GM19395 (cell line): ENCODE measurements at regions not wholly inside any gene's neighbourhood (a gene's known extent, or its start where the extent isn't known, plus 50 kb on each side); places are given as distances from the start of the nearest gene placed in this dataset.

ENCODE experiments used
- ATAC-seq: cut with Tn5 transposase; IDR thresholded peaks from one replicate; pipeline ENCODE4 v1.9.1; 2021; ENCODE audit warnings: mild to moderate bottlenecking, moderate library complexity; ENCODE audit not compliant: unreplicated experiment

- no peak for ATAC-seq
Observed at GRCh38 chr5:144582066-144582465, 411.4 kb downstream of the KCTD16 start.

GRCh38 chr5:144581044-144581443 lies 410.4 kb downstream of the KCTD16 start:
- ATAC-seq = no peak

GRCh38 chr5:144577676-144578075 lies 407.0 kb downstream of the KCTD16 start:
- no peak for ATAC-seq

GRCh38 chr5:144575736-144576135 lies 405.1 kb downstream of the KCTD16 start:
- ATAC-seq = no peak

- ATAC-seq = no peak
Observed at GRCh38 chr5:144567421-144567780, 396.7 kb downstream of the KCTD16 start.

- ATAC-seq = no peak
Observed at GRCh38 chr5:144566747-144567420, 396.2 kb downstream of the KCTD16 start.

GRCh38 chr5:144549580-144549979 lies 378.9 kb downstream of the KCTD16 start:
- ATAC-seq = no peak

GRCh38 chr5:144548936-144549335 lies 378.3 kb downstream of the KCTD16 start:
- ATAC-seq = no peak

GRCh38 chr5:144547098-144547499 lies 376.4 kb downstream of the KCTD16 start:
- ATAC-seq = no peak

- no peak for ATAC-seq
Observed at GRCh38 chr5:144538845-144539244, 368.2 kb downstream of the KCTD16 start.
